Karpas-422 (cell line): ENCODE measurements at regions not wholly inside any gene's neighbourhood (a gene's known extent, or its start where the extent isn't known, plus 50 kb on each side); places are given as distances from the start of the nearest gene placed in this dataset.

Experiments used
- DNase-seq: peaks from one replicate; pipeline ENCODE4 v3.0.0-alpha.2; 2015
- H2AFZ ChIP-seq: fragments of 200-600 bp; sonication (generic); 2 replicates; pipeline ENCODE4 v1.6.1; 2014; ENCODE audit warnings: antibody characterized with exemption, low read length, mixed read lengths
- H3K27ac ChIP-seq: fragments of 200-600 bp; sonication (generic); 2 replicates; pipeline ENCODE4 v1.5.1; 2014; ENCODE audit warnings: mild to moderate bottlenecking, low read length, moderate library complexity
- H3K27me3 ChIP-seq: fragments of 200-600 bp; sonication (generic); 2 replicates; pipeline ENCODE4 v1.6.1; 2014; ENCODE audit warnings: low read length, mixed read lengths
- H3K36me3 ChIP-seq: fragments of 200-600 bp; sonication (generic); 2 replicates; pipeline ENCODE4 v1.6.1; 2014; ENCODE audit warnings: low read length, mixed read lengths; ENCODE audit not compliant: insufficient read depth
- H3K4me1 ChIP-seq: fragments of 200-600 bp; sonication (generic); 2 replicates; pipeline ENCODE4 v1.6.1; 2014; ENCODE audit warnings: mild to moderate bottlenecking, low read length, mixed read lengths
- H3K4me2 ChIP-seq: fragments of 200-600 bp; sonication (generic); 2 replicates; pipeline ENCODE4 v1.6.1; 2014; ENCODE audit warnings: low read length, low read depth, mild to moderate bottlenecking; ENCODE audit not compliant: poor library complexity, severe bottlenecking
- H3K4me3 ChIP-seq: fragments of 200-600 bp; sonication (generic); 2 replicates; pipeline ENCODE4 v1.5.1; 2014; ENCODE audit warnings: mild to moderate bottlenecking, antibody characterized with exemption, low read length, mixed read lengths
- H3K79me2 ChIP-seq: fragments of 200-600 bp; sonication (generic); 2 replicates; pipeline ENCODE4 v1.6.1; 2014; ENCODE audit warnings: mild to moderate bottlenecking, low read length, mixed read lengths
- H3K9ac ChIP-seq: fragments of 200-600 bp; sonication (generic); 2 replicates; pipeline ENCODE4 v1.6.0; 2014; ENCODE audit warnings: low read length
- H3K9me2 ChIP-seq: fragments of 200-600 bp; sonication (generic), shearing (Covaris generic); replicated peaks from 2 replicates; pipeline ENCODE4 v1.6.0; 2014; ENCODE audit warnings: mild to moderate bottlenecking, low read length, moderate library complexity; ENCODE audit not compliant: insufficient read depth
- H3K9me3 ChIP-seq: fragments of 300-700, 200-600 bp; sonication (generic); 2 replicates; pipeline ENCODE4 v1.6.1; 2014; ENCODE audit warnings: low read length, mixed read lengths
- H4K20me1 ChIP-seq: fragments of 200-600 bp; sonication (generic); 2 replicates; pipeline ENCODE4 v1.6.1; 2014; ENCODE audit warnings: mild to moderate bottlenecking, antibody characterized with exemption, low read length, low read depth; ENCODE audit not compliant: insufficient read depth

GRCh38 chr21:26397545-26397944 lies 175.5 kb downstream of the CYYR1 start:
- Histone ChIP-seq H3K36me3 (no peaks in the 10 kb centered on the region; the same call in 1 of the 2 replicates), H3K9me2 (no peaks in the 10 kb centered on the region), H3K4me3 (no peak overlapping the region), H3K27me3 (no peaks in the 10 kb centered on the region), H3K79me2 (no peaks in the 10 kb centered on the region), H4K20me1 (no peaks in the 10 kb centered on the region), H3K4me2 (no peak overlapping the region), H3K4me1 (no peaks in the 10 kb centered on the region), H3K9ac (no peak overlapping the region), H2AFZ (no peak overlapping the region), H3K9me3 (peaks cover 27% of the 10 kb centered on the region), H3K27ac (no peak overlapping the region)
- DNase-seq, result no peak

- Histone ChIP-seq H3K4me1 (no peaks in the 10 kb centered on the region), H3K27ac (no peak overlapping the region)
- DNase-seq, result no peak
Measured at GRCh38 chr21:26394341-26394740, 178.7 kb downstream of the CYYR1 start.

GRCh38 chr21:26391166-26391565 lies 181.9 kb downstream of the CYYR1 start:
- H3K27me3 ChIP-seq, result no peaks in the 10 kb centered on the region
- H3K4me1 ChIP-seq, result no peaks in the 10 kb centered on the region
- no peak for DNase-seq

More at GRCh38 chr21:26394341-26394740, 178.7 kb downstream of the CYYR1 start:
- H4K20me1 ChIP-seq, result no peaks in the 10 kb centered on the region
- no peaks in the 10 kb centered on the region for H3K36me3 ChIP-seq
- peaks cover 27% of the 10 kb centered on the region for H3K9me3 ChIP-seq
- no peak overlapping the region for H3K9ac ChIP-seq
- no peaks in the 10 kb centered on the region for H3K9me2 ChIP-seq
- H3K27me3 ChIP-seq, result no peaks in the 10 kb centered on the region
- no peak overlapping the region for H2AFZ ChIP-seq
- H3K4me2 ChIP-seq, result no peak overlapping the region
- no peak overlapping the region for H3K4me3 ChIP-seq
- H3K79me2 ChIP-seq, result no peaks in the 10 kb centered on the region

GRCh38 chr21:26389971-26390641 lies 183.0 kb downstream of the CYYR1 start:
- Histone ChIP-seq H3K79me2 (no peaks in the 10 kb centered on the region), H3K27me3 (no peaks in the 10 kb centered on the region), H3K9ac (no peak overlapping the region), H3K9me3 (peaks cover 36% of the 10 kb centered on the region), H3K4me1 (no peaks in the 10 kb centered on the region), H2AFZ (no peak overlapping the region), H3K4me2 (no peak overlapping the region), H3K9me2 (no peaks in the 10 kb centered on the region), H3K36me3 (no peaks in the 10 kb centered on the region), H4K20me1 (no peaks in the 10 kb centered on the region), H3K4me3 (no peak overlapping the region), H3K27ac (no peak overlapping the region)
- no peak for DNase-seq

More at GRCh38 chr21:26391166-26391565, 181.9 kb downstream of the CYYR1 start:
- Histone ChIP-seq H3K9ac (no peak overlapping the region), H3K79me2 (no peaks in the 10 kb centered on the region), H3K27ac (no peak overlapping the region), H3K36me3 (no peaks in the 10 kb centered on the region), H3K9me3 (peaks cover 35% of the 10 kb centered on the region), H2AFZ (no peak overlapping the region), H3K4me3 (no peak overlapping the region), H3K4me2 (no peak overlapping the region), H4K20me1 (no peaks in the 10 kb centered on the region), H3K9me2 (no peaks in the 10 kb centered on the region)

GRCh38 chr21:26388731-26389231 lies 184.3 kb downstream of the CYYR1 start:
- H4K20me1 ChIP-seq, result no peaks in the 10 kb centered on the region
- H3K4me3 ChIP-seq, result no peak overlapping the region
- H2AFZ ChIP-seq, result no peak overlapping the region
- no peak overlapping the region for H3K27ac ChIP-seq
- no peaks in the 10 kb centered on the region for H3K27me3 ChIP-seq
- H3K9ac ChIP-seq, result no peak overlapping the region
- no peak for DNase-seq
- H3K36me3 ChIP-seq, result no peaks in the 10 kb centered on the region
- no peaks in the 10 kb centered on the region for H3K79me2 ChIP-seq
- no peaks in the 10 kb centered on the region for H3K4me1 ChIP-seq
- no peaks in the 10 kb centered on the region for H3K9me2 ChIP-seq
- H3K4me2 ChIP-seq, result no peak overlapping the region
- H3K9me3 ChIP-seq, result peaks cover 26% of the 10 kb centered on the region

- Histone ChIP-seq H3K4me1 (no peaks in the 10 kb centered on the region), H3K36me3 (no peaks in the 10 kb centered on the region), H3K9ac (no peak overlapping the region), H3K27ac (no peak overlapping the region), H2AFZ (no peak overlapping the region), H3K27me3 (no peaks in the 10 kb centered on the region), H3K9me3 (peaks cover 21% of the 10 kb centered on the region), H3K9me2 (no peaks in the 10 kb centered on the region), H3K79me2 (no peaks in the 10 kb centered on the region), H4K20me1 (no peaks in the 10 kb centered on the region), H3K4me3 (no peak overlapping the region), H3K4me2 (no peak overlapping the region)
- DNase-seq, result no peak
Measured at GRCh38 chr21:26385721-26386120, 187.4 kb downstream of the CYYR1 start.

- no peak for DNase-seq
- Histone ChIP-seq H3K27ac (no peak overlapping the region), H3K9me3 (peaks cover 27% of the 10 kb centered on the region), H3K4me3 (no peak overlapping the region), H3K4me2 (no peak overlapping the region), H2AFZ (no peak overlapping the region), H3K27me3 (no peaks in the 10 kb centered on the region), H3K79me2 (no peaks in the 10 kb centered on the region), H3K36me3 (no peaks in the 10 kb centered on the region), H3K9ac (no peak overlapping the region), H3K4me1 (no peaks in the 10 kb centered on the region), H4K20me1 (no peaks in the 10 kb centered on the region), H3K9me2 (no peaks in the 10 kb centered on the region)
Measured at GRCh38 chr21:26379561-26379960, 193.5 kb downstream of the CYYR1 start.

- H4K20me1 ChIP-seq, result no peaks in the 10 kb centered on the region
- H3K4me3 ChIP-seq, result no peak overlapping the region
- H3K27ac ChIP-seq, result no peak overlapping the region
- DNase-seq, result no peak
- no peaks in the 10 kb centered on the region for H3K9me2 ChIP-seq
- no peak overlapping the region for H3K4me2 ChIP-seq
- H3K9ac ChIP-seq, result no peak overlapping the region
- peaks cover 29% of the 10 kb centered on the region for H3K9me3 ChIP-seq
- H3K27me3 ChIP-seq, result no peaks in the 10 kb centered on the region
- no peaks in the 10 kb centered on the region for H3K4me1 ChIP-seq
- H3K79me2 ChIP-seq, result no peaks in the 10 kb centered on the region
- H2AFZ ChIP-seq, result no peak overlapping the region
- no peaks in the 10 kb centered on the region for H3K36me3 ChIP-seq
Measured at GRCh38 chr21:26377111-26377694, 195.9 kb downstream of the CYYR1 start.
